HCT116 (cell line): ENCODE measurements at regions not wholly inside any gene's neighbourhood (a gene's known extent, or its start where the extent isn't known, plus 50 kb on each side); places are given as distances from the start of the nearest gene placed in this dataset.

Experiments used
- ATAC-seq: fragments of 200-7000 bp; cut with Tn5 transposase; 2 replicates; pipeline ENCODE4 v1.9.1; 2020; ENCODE audit warnings: mild to moderate bottlenecking, moderate library complexity
- BruUV-seq: library from RNA; stranded (reverse); fragments of 400-500 nt; replicated peaks from 2 replicates; lab custom pipeline; 2021; lab: Mats Ljungman, UMichigan
- CTCF ChIA-PET: fragments of 300-600 bp; sonication (Branson Sonifier 250); formaldehyde crosslinking; loops from one replicate; lab custom pipeline; 2021; ENCODE audit warnings: antibody characterized with exemption; lab: Charles Lee
- POLR2A ChIA-PET: fragments of 300-600, 350-600 bp; sonication (Branson Sonifier 250); formaldehyde crosslinking; loops from one replicate; lab custom pipeline; 2021; ENCODE audit warnings: antibody characterized with exemption; lab: Charles Lee
- RAD21 ChIA-PET, 2 experiments: fragments of 300-600 bp; sonication (Branson Sonifier 250); formaldehyde crosslinking; loops; one replicate each; lab custom pipeline; 2023; ENCODE audit warnings: low total read pairs in 2 of 2; ENCODE audit not compliant: uncharacterized antibody in 2 of 2, unreplicated experiment in 2 of 2, low non-redundant PET in 1 of 2; lab: Charles Lee
- DNase-seq: peaks from one replicate; pipeline ENCODE4 v3.0.0-alpha.2; 2010; ENCODE audit warnings: low read depth, low spot score
- H2AFZ ChIP-seq: fragments of 200-600 bp; shearing (Covaris generic), sonication (generic); 2 replicates; pipeline ENCODE4 v1.6.1; 2017; ENCODE audit warnings: low read depth, mixed run types, mixed read lengths, antibody characterized with exemption, low read length; ENCODE audit not compliant: poor library complexity, severe bottlenecking
- H3K27ac ChIP-seq: 2 replicates; pipeline ENCODE4 v1.5.1; 2012; ENCODE audit warnings: low read depth, low read length
- H3K27me3 ChIP-seq: fragments of 200-600 bp; sonication (generic); 2 replicates; pipeline ENCODE4 v1.6.1; 2016; ENCODE audit warnings: mixed run types, low read length, mixed read lengths; ENCODE audit not compliant: insufficient read depth
- H3K36me3 ChIP-seq, 2 experiments: fragments of 200-500 bp in 1 of 2; fragments of 200-600 bp in 1 of 2; sonication (Bioruptor generic) in 1 of 2; sonication (generic) in 1 of 2; 2 replicates each; pipeline versions ENCODE4 v1.5.1 to v1.6.1; 2014 to 2016; ENCODE audit warnings: low read length in 2 of 2, inconsistent platforms in 1 of 2, mixed read lengths in 1 of 2, mixed run types in 1 of 2; ENCODE audit not compliant: insufficient read depth in 2 of 2, control insufficient read depth in 1 of 2
- H3K4me1 ChIP-seq, 2 experiments: fragments of 200-600 bp in 1 of 2; sonication (generic) in 1 of 2; 2 replicates each; pipeline versions ENCODE4 v1.5.1 to v1.6.1; 2012 to 2017; ENCODE audit warnings: low read length in 2 of 2, inconsistent platforms in 1 of 2, mild to moderate bottlenecking in 1 of 2, mixed read lengths in 1 of 2, mixed run types in 1 of 2, moderate library complexity in 1 of 2; ENCODE audit not compliant: insufficient read depth in 2 of 2, control insufficient read depth in 1 of 2
- H3K4me2 ChIP-seq: fragments of 200-600 bp; sonication (generic); 2 replicates; pipeline ENCODE4 v1.6.1; 2017; ENCODE audit warnings: mixed run types, low read length, mixed read lengths
- H3K4me3 ChIP-seq, 2 experiments: fragments of 200-600 bp in 1 of 2; sonication (generic) in 1 of 2; replicated peaks in 1 of 2; 2 replicates each; pipeline ENCODE4 v1.5.1; 2011 to 2016; ENCODE audit warnings: low read length in 2 of 2, control low read depth in 1 of 2, low read depth in 1 of 2, mild to moderate bottlenecking in 1 of 2, mixed read lengths in 1 of 2, mixed run types in 1 of 2
- H3K79me2 ChIP-seq: fragments of 200-600 bp; sonication (generic); 2 replicates; pipeline ENCODE4 v1.6.1; 2017; ENCODE audit warnings: mild to moderate bottlenecking, mixed run types, low read length, moderate library complexity, mixed read lengths; ENCODE audit not compliant: insufficient read depth
- H3K9ac ChIP-seq: fragments of 200-600 bp; sonication (generic); 2 replicates; pipeline ENCODE4 v1.6.1; 2016; ENCODE audit warnings: low read length, mixed read lengths
- H3K9me2 ChIP-seq: fragments of 200-600 bp; sonication (generic), shearing (Covaris generic); 2 replicates; pipeline ENCODE4 v1.6.1; 2017; ENCODE audit warnings: mixed run types, mild to moderate bottlenecking, moderate library complexity; ENCODE audit not compliant: insufficient read depth
- H3K9me3 ChIP-seq, 2 experiments: fragments of 200-500 bp in 1 of 2; fragments of 200-600 bp in 1 of 2; sonication (Bioruptor generic) in 1 of 2; sonication (generic) in 1 of 2; 2 replicates each; pipeline ENCODE4 v1.6.1; 2014 to 2017; ENCODE audit warnings: low read length in 2 of 2, mixed read lengths in 2 of 2, inconsistent platforms in 1 of 2, low read depth in 1 of 2, mild to moderate bottlenecking in 1 of 2, mixed run types in 1 of 2, moderate library complexity in 1 of 2; ENCODE audit not compliant: control insufficient read depth in 1 of 2, insufficient read depth in 1 of 2
- H4K20me1 ChIP-seq: fragments of 200-600 bp; sonication (generic), shearing (Covaris generic); 2 replicates; pipeline ENCODE4 v1.6.1; 2017; ENCODE audit warnings: mixed run types, mild to moderate bottlenecking, moderate library complexity; ENCODE audit not compliant: insufficient read depth
- CEBPB ChIP-seq: IDR thresholded peaks from 2 replicates; pipeline ENCODE4 v1.6.1; 2012; ENCODE audit warnings: low read depth
- ELF1 ChIP-seq: IDR thresholded peaks from 2 replicates; pipeline ENCODE4 v1.6.1; 2012; ENCODE audit warnings: low read depth, borderline replicate concordance
- EZH2 ChIP-seq: fragments of 200-600 bp; sonication (generic); IDR thresholded peaks from 2 replicates; pipeline ENCODE4 v1.6.1; 2017; ENCODE audit warnings: antibody characterized with exemption, mixed run types
- POLR2A ChIP-seq: IDR thresholded peaks from 2 replicates; pipeline ENCODE4 v1.7.0; 2011; ENCODE audit warnings: borderline replicate concordance; ENCODE audit not compliant: insufficient read depth, insufficient read length; ENCODE audit errors: extremely low read depth
- POLR2AphosphoS5 ChIP-seq: IDR thresholded peaks from 2 replicates; pipeline ENCODE4 v1.6.1; 2011; ENCODE audit warnings: mild to moderate bottlenecking, low read depth, low read length, moderate library complexity
- RAD21 ChIP-seq: IDR thresholded peaks from 2 replicates; pipeline ENCODE4 v1.6.1; 2012; ENCODE audit warnings: low read depth, mild to moderate bottlenecking
- SP1 ChIP-seq: IDR thresholded peaks from 2 replicates; pipeline ENCODE4 v1.6.1; 2012; ENCODE audit warnings: low read depth
- intact Hi-C: fragments of 100-400 bp; cut with micrococcal nuclease; formaldehyde crosslinking; loops from 2 replicates; pipeline ENCODE4 v1.10.0; 2022
- TF ChIP-seq, protein P1 (sequence below), 3 experiments: fragments of 200-600 bp in 1 of 3; sonication (generic) in 1 of 3; IDR thresholded peaks in 2 of 3; conservative IDR thresholded peaks in 1 of 3; 2 replicates each; pipeline ENCODE4 v1.5.1; 2012 to 2017; ENCODE audit warnings: low read depth in 2 of 3, low read length in 2 of 3, antibody characterized with exemption in 1 of 3, borderline replicate concordance in 1 of 3, control low read depth in 1 of 3, mild to moderate bottlenecking in 1 of 3, mixed read lengths in 1 of 3, mixed run types in 1 of 3, moderate library complexity in 1 of 3; ENCODE audit not compliant: insufficient read depth in 1 of 3

DNA sequence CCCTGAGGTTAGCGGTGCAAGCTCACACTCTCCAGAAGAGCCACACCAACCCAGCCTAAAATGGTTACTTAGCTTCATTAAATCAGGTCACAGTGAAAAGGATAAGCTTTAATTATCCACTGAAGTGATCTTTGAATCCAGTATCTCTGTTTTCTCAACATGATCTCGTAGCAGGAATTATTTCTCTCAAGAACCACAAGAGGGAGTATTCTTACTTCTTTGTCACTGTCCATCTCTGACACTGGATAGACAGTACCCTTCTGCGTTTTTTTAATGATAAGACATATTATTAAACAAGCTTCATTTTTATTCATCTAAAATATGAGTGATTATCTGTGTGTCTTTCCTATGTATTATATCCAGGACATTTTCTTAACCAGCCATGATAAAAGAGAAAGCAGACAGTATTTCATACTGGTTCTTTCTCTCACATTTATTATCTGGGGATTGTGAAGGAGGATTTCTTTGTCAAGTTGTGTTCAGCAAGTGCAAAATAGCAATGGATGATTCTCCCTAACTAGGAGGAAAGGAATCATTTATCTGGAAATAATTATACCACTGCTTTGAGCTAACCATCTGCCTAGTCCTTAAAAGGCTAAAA is 105.4 kb upstream of the CCDC54 start:
- DNase-seq: peak; percentile 19
- Histone ChIP-seq H2AFZ (peak overlapping the region; percentile 69), H3K4me3 (no peak overlapping the region), H3K36me3 (no peaks in the 10 kb centered on the region), H3K27ac (no peak overlapping the region), H3K79me2 (no peaks in the 10 kb centered on the region), H3K9ac (no peak overlapping the region), H3K4me2 (peak overlapping the region; percentile 21; the same call in 1 of the 2 replicates), H3K9me2 (no peaks in the 10 kb centered on the region), H3K4me1 (no peaks in the 10 kb centered on the region), H3K9me3 (no peaks in the 10 kb centered on the region), H3K27me3 (no peaks in the 10 kb centered on the region)
- ChIA-PET POLR2A (no interaction called here), CTCF (interaction anchor here (0.6 to 3.4 kb wide), 18 partner anchors 10 to 481 kb away, joined by 3 to 43 read pairs (median 4); no protein-coding TSS in a partner anchor), RAD21 (interaction anchor here (1.0 to 1.5 kb wide), 6 partner anchors 36 to 260 kb away, joined by 3 to 8 read pairs (median 5); no protein-coding TSS in a partner anchor)
- BruUV-seq: no TSS peak
- intact Hi-C loops: loop anchor here (1.0 to 5.0 kb wide), 2 partner anchors 160 to 271 kb away; no protein-coding TSS in a partner anchor
- TF ChIP-seq EZH2 (no peak), SP1 (no peak), CEBPB (no peak), ELF1 (no peak), POLR2AphosphoS5 (no peak), RAD21 (peak; percentile 81), POLR2A (no peak)
- TF ChIP-seq, protein P1, sequence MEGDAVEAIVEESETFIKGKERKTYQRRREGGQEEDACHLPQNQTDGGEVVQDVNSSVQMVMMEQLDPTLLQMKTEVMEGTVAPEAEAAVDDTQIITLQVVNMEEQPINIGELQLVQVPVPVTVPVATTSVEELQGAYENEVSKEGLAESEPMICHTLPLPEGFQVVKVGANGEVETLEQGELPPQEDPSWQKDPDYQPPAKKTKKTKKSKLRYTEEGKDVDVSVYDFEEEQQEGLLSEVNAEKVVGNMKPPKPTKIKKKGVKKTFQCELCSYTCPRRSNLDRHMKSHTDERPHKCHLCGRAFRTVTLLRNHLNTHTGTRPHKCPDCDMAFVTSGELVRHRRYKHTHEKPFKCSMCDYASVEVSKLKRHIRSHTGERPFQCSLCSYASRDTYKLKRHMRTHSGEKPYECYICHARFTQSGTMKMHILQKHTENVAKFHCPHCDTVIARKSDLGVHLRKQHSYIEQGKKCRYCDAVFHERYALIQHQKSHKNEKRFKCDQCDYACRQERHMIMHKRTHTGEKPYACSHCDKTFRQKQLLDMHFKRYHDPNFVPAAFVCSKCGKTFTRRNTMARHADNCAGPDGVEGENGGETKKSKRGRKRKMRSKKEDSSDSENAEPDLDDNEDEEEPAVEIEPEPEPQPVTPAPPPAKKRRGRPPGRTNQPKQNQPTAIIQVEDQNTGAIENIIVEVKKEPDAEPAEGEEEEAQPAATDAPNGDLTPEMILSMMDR (IDR thresholded peaks at IDR 0.05 in 2 of 3, conservative IDR thresholded peaks at IDR 0.05 in 1 of 3; ENCODE audit: borderline replicate concordance in 1 of 3, insufficient read depth in 1 of 3, low read depth in 2 of 3, low read length in 2 of 3): peak; percentile 58 to 82 (median 73)
- TF ChIP-seq, all 23 proteins: peak for 2
- peak; percentile 84 for ATAC-seq
- no peaks in the 10 kb centered on the region for H4K20me1 ChIP-seq
